GM23338 (cell line): ENCODE measurements at regions not wholly inside any gene's neighbourhood (a gene's known extent, or its start where the extent isn't known, plus 50 kb on each side); places are given as distances from the start of the nearest gene placed in this dataset.

Experiments used
- ATAC-seq: fragments of 200-7000 bp; cut with Tn5 transposase; 3 replicates; pipeline ENCODE4 v1.9.1; 2020
- DNase-seq: peaks from one replicate; pipeline ENCODE4 v3.0.0-alpha.2; 2015; ENCODE audit warnings: low spot score
- H2AFZ ChIP-seq: fragments of 200-600 bp; sonication (generic); 2 replicates; pipeline ENCODE4 v1.8.0; 2016; ENCODE audit warnings: antibody characterized with exemption, mild to moderate bottlenecking, moderate library complexity
- H3F3A ChIP-seq: fragments of 200-600 bp; sonication (generic); replicated peaks from 2 replicates; pipeline ENCODE4 v1.8.0; 2017; ENCODE audit warnings: antibody characterized with exemption, mixed run types, low read depth
- H3K27ac ChIP-seq: fragments of 200-600 bp; sonication (generic); 2 replicates; pipeline ENCODE4 v1.6.1; 2016; ENCODE audit warnings: low read depth
- H3K27me3 ChIP-seq: fragments of 200-600 bp; sonication (generic); 2 replicates; pipeline ENCODE4 v1.8.0; 2016; ENCODE audit warnings: mild to moderate bottlenecking, mixed run types, moderate library complexity; ENCODE audit not compliant: insufficient read depth
- H3K36me3 ChIP-seq: fragments of 200-600 bp; sonication (generic); 2 replicates; pipeline ENCODE4 v1.8.0; 2016; ENCODE audit warnings: mild to moderate bottlenecking; ENCODE audit not compliant: insufficient read depth
- H3K4me1 ChIP-seq: fragments of 200-600 bp; sonication (generic); 2 replicates; pipeline ENCODE4 v1.8.0; 2016; ENCODE audit warnings: mild to moderate bottlenecking, moderate library complexity; ENCODE audit not compliant: insufficient read depth
- H3K4me2 ChIP-seq: fragments of 200-600 bp; sonication (generic); 2 replicates; pipeline ENCODE4 v1.7.1; 2017; ENCODE audit warnings: mixed run types
- H3K4me3 ChIP-seq: fragments of 200-600 bp; sonication (generic); 2 replicates; pipeline ENCODE4 v1.6.1; 2016; ENCODE audit warnings: mixed run types
- H3K79me2 ChIP-seq: fragments of 200-600 bp; sonication (generic); replicated peaks from 2 replicates; pipeline ENCODE4 v1.8.0; 2017; ENCODE audit warnings: mild to moderate bottlenecking; ENCODE audit not compliant: insufficient read depth
- H3K9me2 ChIP-seq: fragments of 200-600 bp; sonication (generic); 2 replicates; pipeline ENCODE4 v1.8.0; 2017; ENCODE audit not compliant: insufficient read depth
- H4K20me1 ChIP-seq: fragments of 200-600 bp; sonication (generic); replicated peaks from 2 replicates; pipeline ENCODE4 v1.8.0; 2017; ENCODE audit warnings: mild to moderate bottlenecking; ENCODE audit not compliant: insufficient read depth
- H3K27ac Mint-ChIP-seq: 2 replicates; pipeline ENCODE4 v1.8.0; 2020; ENCODE audit warnings: inconsistent platforms, mild to moderate bottlenecking, moderate library complexity, mixed read lengths
- H3K27me3 Mint-ChIP-seq: 3 replicates; pipeline ENCODE4 v1.8.0; 2022; ENCODE audit warnings: low read depth, mild to moderate bottlenecking, moderate library complexity, mixed read lengths, inconsistent platforms; ENCODE audit not compliant: insufficient read depth, poor library complexity
- H3K36me3 Mint-ChIP-seq: 3 replicates; pipeline ENCODE4 v1.8.0; 2021; ENCODE audit warnings: low read depth, mild to moderate bottlenecking, inconsistent platforms, moderate library complexity, mixed read lengths
- H3K4me1 Mint-ChIP-seq: 3 replicates; pipeline ENCODE4 v1.8.0; 2020; ENCODE audit warnings: mild to moderate bottlenecking, inconsistent platforms, mixed read lengths
- H3K4me3 Mint-ChIP-seq: 3 replicates; pipeline ENCODE4 v1.8.0; 2021; ENCODE audit warnings: moderate library complexity, mild to moderate bottlenecking, inconsistent platforms, mixed read lengths
- H3K9me3 Mint-ChIP-seq: 3 replicates; pipeline ENCODE4 v1.8.0; 2020; ENCODE audit warnings: moderate library complexity, mild to moderate bottlenecking, inconsistent platforms, mixed read lengths
- CREB1 ChIP-seq: fragments of 250-450 bp; sonication (Bioruptor Pico); IDR thresholded peaks from 2 replicates; pipeline ENCODE4 v1.5.0; 2020; ENCODE audit warnings: low read depth, mild to moderate bottlenecking, moderate library complexity
- EZH2 ChIP-seq: fragments of 200-600 bp; sonication (generic); IDR thresholded peaks from one replicate; pipeline ENCODE4 v1.8.0; 2017; ENCODE audit warnings: antibody characterized with exemption, mild to moderate bottlenecking, low read depth; ENCODE audit not compliant: unreplicated experiment
- EZH2phosphoT487 ChIP-seq: fragments of 200-600 bp; sonication (generic); IDR thresholded peaks from one replicate; pipeline ENCODE4 v1.8.1; 2018; ENCODE audit warnings: antibody characterized with exemption; ENCODE audit not compliant: unreplicated experiment
- JUNB ChIP-seq: IDR thresholded peaks from one replicate; pipeline ENCODE4 v1.6.1; 2016; ENCODE audit warnings: antibody characterized with exemption; ENCODE audit not compliant: unreplicated experiment
- POLR2AphosphoS5 ChIP-seq: IDR thresholded peaks from 2 replicates; pipeline ENCODE4 v1.6.1; 2016; ENCODE audit warnings: antibody characterized with exemption, low read depth
- STAT1 ChIP-seq: IDR thresholded peaks from one replicate; pipeline ENCODE4 v1.6.1; 2016; ENCODE audit warnings: antibody characterized with exemption; ENCODE audit not compliant: unreplicated experiment
- ZNF114 ChIP-seq: fragments of 250-450 bp; sonication (Bioruptor Pico); IDR thresholded peaks from 2 replicates; pipeline ENCODE4 v1.5.0; 2020; ENCODE audit warnings: mild to moderate bottlenecking, moderate library complexity
- ZNF331 ChIP-seq: fragments of 250-450 bp; sonication (Bioruptor Pico); IDR thresholded peaks from 2 replicates; pipeline ENCODE4 v1.5.0; 2020; ENCODE audit warnings: low read depth, mild to moderate bottlenecking, moderate library complexity
- TF ChIP-seq, protein P1 (sequence below): IDR thresholded peaks from 2 replicates; pipeline ENCODE4 v1.6.1; 2016; ENCODE audit warnings: antibody characterized with exemption
- TF ChIP-seq, protein P2 (sequence below): fragments of 250-450 bp; sonication (Bioruptor Pico); IDR thresholded peaks from 2 replicates; pipeline ENCODE4 v1.5.0; 2020; ENCODE audit warnings: mild to moderate bottlenecking, moderate library complexity
- TF ChIP-seq, protein P3 (sequence below): IDR thresholded peaks from one replicate; pipeline ENCODE4 v1.6.1; 2018; ENCODE audit warnings: antibody characterized with exemption; ENCODE audit not compliant: unreplicated experiment
- TF ChIP-seq, protein P4 (sequence below), 2 experiments: fragments of 200-600 bp in 1 of 2; sonication (generic) in 1 of 2; conservative IDR thresholded peaks; 2 replicates each; pipeline versions ENCODE4 v1.5.1 to v1.6.1; 2016 to 2017; ENCODE audit warnings: antibody characterized with exemption in 2 of 2, low read depth in 2 of 2, mild to moderate bottlenecking in 2 of 2, moderate library complexity in 1 of 2

DNA sequence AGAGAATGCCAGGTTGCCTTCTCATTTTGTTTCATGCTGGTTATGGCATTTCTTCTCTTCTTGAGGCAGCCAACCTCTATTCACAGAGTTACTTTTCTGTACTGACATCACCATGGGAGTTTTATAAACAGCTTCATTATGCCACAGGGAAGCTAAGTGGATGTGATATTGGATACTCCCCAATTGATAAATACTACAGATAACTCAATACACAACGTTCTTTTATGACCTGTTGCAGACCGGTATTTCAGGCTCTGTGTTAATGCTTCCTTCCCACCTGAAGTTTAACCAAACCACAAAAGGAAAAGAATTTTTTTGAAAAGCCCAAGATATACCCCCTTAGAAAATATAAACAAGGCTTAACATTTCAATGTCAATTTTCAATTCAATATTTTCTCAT lies 258.3 kb upstream of the SOX11 start:
- H2AFZ ChIP-seq, result no peak overlapping the region
- no peaks in the 10 kb centered on the region for H3K79me2 ChIP-seq
- H3F3A ChIP-seq, result no peaks in the 10 kb centered on the region
- no peak overlapping the region for H3K4me3 ChIP-seq
- no peak overlapping the region for H3K27ac ChIP-seq
- Mint-ChIP-seq H3K9me3 (peaks cover 47% of the 10 kb centered on the region), H3K27me3 (no peaks in the 10 kb centered on the region), H3K4me1 (no peaks in the 10 kb centered on the region; the same call in 2 of the 3 replicates), H3K4me3 (no peak overlapping the region), H3K36me3 (no peaks in the 10 kb centered on the region), H3K27ac (no peak overlapping the region)
- no peaks in the 10 kb centered on the region for H3K27me3 ChIP-seq
- no peak for TF ChIP-seq STAT1
- TF ChIP-seq, protein P1, sequence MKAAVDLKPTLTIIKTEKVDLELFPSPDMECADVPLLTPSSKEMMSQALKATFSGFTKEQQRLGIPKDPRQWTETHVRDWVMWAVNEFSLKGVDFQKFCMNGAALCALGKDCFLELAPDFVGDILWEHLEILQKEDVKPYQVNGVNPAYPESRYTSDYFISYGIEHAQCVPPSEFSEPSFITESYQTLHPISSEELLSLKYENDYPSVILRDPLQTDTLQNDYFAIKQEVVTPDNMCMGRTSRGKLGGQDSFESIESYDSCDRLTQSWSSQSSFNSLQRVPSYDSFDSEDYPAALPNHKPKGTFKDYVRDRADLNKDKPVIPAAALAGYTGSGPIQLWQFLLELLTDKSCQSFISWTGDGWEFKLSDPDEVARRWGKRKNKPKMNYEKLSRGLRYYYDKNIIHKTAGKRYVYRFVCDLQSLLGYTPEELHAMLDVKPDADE, result no peak
- TF ChIP-seq, protein P2, sequence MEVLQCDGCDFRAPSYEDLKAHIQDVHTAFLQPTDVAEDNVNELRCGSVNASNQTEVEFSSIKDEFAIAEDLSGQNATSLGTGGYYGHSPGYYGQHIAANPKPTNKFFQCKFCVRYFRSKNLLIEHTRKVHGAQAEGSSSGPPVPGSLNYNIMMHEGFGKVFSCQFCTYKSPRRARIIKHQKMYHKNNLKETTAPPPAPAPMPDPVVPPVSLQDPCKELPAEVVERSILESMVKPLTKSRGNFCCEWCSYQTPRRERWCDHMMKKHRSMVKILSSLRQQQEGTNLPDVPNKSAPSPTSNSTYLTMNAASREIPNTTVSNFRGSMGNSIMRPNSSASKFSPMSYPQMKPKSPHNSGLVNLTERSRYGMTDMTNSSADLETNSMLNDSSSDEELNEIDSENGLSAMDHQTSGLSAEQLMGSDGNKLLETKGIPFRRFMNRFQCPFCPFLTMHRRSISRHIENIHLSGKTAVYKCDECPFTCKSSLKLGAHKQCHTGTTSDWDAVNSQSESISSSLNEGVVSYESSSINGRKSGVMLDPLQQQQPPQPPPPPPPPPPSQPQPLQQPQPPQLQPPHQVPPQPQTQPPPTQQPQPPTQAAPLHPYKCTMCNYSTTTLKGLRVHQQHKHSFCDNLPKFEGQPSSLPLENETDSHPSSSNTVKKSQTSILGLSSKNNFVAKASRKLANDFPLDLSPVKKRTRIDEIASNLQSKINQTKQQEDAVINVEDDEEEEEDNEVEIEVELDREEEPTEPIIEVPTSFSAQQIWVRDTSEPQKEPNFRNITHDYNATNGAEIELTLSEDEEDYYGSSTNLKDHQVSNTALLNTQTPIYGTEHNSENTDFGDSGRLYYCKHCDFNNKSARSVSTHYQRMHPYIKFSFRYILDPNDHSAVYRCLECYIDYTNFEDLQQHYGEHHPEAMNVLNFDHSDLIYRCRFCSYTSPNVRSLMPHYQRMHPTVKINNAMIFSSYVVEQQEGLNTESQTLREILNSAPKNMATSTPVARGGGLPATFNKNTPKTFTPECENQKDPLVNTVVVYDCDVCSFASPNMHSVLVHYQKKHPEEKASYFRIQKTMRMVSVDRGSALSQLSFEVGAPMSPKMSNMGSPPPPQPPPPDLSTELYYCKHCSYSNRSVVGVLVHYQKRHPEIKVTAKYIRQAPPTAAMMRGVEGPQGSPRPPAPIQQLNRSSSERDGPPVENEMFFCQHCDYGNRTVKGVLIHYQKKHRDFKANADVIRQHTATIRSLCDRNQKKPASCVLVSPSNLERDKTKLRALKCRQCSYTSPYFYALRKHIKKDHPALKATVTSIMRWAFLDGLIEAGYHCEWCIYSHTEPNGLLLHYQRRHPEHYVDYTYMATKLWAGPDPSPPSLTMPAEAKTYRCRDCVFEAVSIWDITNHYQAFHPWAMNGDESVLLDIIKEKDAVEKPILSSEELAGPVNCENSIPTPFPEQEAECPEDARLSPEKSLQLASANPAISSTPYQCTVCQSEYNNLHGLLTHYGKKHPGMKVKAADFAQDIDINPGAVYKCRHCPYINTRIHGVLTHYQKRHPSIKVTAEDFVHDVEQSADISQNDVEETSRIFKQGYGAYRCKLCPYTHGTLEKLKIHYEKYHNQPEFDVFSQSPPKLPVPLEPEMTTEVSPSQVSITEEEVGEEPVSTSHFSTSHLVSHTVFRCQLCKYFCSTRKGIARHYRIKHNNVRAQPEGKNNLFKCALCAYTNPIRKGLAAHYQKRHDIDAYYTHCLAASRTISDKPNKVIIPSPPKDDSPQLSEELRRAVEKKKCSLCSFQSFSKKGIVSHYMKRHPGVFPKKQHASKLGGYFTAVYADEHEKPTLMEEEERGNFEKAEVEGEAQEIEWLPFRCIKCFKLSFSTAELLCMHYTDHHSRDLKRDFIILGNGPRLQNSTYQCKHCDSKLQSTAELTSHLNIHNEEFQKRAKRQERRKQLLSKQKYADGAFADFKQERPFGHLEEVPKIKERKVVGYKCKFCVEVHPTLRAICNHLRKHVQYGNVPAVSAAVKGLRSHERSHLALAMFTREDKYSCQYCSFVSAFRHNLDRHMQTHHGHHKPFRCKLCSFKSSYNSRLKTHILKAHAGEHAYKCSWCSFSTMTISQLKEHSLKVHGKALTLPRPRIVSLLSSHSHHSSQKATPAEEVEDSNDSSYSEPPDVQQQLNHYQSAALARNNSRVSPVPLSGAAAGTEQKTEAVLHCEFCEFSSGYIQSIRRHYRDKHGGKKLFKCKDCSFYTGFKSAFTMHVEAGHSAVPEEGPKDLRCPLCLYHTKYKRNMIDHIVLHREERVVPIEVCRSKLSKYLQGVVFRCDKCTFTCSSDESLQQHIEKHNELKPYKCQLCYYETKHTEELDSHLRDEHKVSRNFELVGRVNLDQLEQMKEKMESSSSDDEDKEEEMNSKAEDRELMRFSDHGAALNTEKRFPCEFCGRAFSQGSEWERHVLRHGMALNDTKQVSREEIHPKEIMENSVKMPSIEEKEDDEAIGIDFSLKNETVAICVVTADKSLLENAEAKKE (CRISPR knock-in tag), result no peak
- no peak for TF ChIP-seq CREB1
- no peak for TF ChIP-seq POLR2AphosphoS5
- TF ChIP-seq, protein P3, sequence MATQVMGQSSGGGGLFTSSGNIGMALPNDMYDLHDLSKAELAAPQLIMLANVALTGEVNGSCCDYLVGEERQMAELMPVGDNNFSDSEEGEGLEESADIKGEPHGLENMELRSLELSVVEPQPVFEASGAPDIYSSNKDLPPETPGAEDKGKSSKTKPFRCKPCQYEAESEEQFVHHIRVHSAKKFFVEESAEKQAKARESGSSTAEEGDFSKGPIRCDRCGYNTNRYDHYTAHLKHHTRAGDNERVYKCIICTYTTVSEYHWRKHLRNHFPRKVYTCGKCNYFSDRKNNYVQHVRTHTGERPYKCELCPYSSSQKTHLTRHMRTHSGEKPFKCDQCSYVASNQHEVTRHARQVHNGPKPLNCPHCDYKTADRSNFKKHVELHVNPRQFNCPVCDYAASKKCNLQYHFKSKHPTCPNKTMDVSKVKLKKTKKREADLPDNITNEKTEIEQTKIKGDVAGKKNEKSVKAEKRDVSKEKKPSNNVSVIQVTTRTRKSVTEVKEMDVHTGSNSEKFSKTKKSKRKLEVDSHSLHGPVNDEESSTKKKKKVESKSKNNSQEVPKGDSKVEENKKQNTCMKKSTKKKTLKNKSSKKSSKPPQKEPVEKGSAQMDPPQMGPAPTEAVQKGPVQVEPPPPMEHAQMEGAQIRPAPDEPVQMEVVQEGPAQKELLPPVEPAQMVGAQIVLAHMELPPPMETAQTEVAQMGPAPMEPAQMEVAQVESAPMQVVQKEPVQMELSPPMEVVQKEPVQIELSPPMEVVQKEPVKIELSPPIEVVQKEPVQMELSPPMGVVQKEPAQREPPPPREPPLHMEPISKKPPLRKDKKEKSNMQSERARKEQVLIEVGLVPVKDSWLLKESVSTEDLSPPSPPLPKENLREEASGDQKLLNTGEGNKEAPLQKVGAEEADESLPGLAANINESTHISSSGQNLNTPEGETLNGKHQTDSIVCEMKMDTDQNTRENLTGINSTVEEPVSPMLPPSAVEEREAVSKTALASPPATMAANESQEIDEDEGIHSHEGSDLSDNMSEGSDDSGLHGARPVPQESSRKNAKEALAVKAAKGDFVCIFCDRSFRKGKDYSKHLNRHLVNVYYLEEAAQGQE, result no peak
- no peak for TF ChIP-seq ZNF331 (CRISPR knock-in tag)
- TF ChIP-seq JUNB, result no peak
- TF ChIP-seq ZNF114 (CRISPR knock-in tag), result no peak
- no peak for TF ChIP-seq EZH2phosphoT487
- no peak for TF ChIP-seq EZH2
- TF ChIP-seq, protein P4, sequence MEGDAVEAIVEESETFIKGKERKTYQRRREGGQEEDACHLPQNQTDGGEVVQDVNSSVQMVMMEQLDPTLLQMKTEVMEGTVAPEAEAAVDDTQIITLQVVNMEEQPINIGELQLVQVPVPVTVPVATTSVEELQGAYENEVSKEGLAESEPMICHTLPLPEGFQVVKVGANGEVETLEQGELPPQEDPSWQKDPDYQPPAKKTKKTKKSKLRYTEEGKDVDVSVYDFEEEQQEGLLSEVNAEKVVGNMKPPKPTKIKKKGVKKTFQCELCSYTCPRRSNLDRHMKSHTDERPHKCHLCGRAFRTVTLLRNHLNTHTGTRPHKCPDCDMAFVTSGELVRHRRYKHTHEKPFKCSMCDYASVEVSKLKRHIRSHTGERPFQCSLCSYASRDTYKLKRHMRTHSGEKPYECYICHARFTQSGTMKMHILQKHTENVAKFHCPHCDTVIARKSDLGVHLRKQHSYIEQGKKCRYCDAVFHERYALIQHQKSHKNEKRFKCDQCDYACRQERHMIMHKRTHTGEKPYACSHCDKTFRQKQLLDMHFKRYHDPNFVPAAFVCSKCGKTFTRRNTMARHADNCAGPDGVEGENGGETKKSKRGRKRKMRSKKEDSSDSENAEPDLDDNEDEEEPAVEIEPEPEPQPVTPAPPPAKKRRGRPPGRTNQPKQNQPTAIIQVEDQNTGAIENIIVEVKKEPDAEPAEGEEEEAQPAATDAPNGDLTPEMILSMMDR (conservative IDR thresholded peaks at IDR 0.05; ENCODE audit: low read depth in 2 of 2), result no peak
- no peaks in the 10 kb centered on the region for H3K36me3 ChIP-seq
- no peak overlapping the region for H3K4me2 ChIP-seq
- no peaks in the 10 kb centered on the region for H3K4me1 ChIP-seq
- H3K9me2 ChIP-seq, result no peaks in the 10 kb centered on the region
- no peaks in the 10 kb centered on the region for H4K20me1 ChIP-seq
- DNase-seq, result no peak
- no peak for ATAC-seq
